Fibroblast of pulmonary artery (primary cell): ENCODE measurements at regions not wholly inside any gene's neighbourhood (a gene's known extent, or its start where the extent isn't known, plus 50 kb on each side); places are given as distances from the start of the nearest gene placed in this dataset.

Experiments used
- DNase-seq: peaks from one replicate; pipeline ENCODE4 v3.0.0-alpha.2; 2010; ENCODE audit warnings: low read depth
- H3K4me3 ChIP-seq: replicated peaks from 2 replicates; pipeline ENCODE4 v1.5.1; 2011; ENCODE audit warnings: low read depth, mild to moderate bottlenecking, control low read depth, low read length, moderate library complexity
- TF ChIP-seq, protein P1 (sequence below): IDR thresholded peaks from 2 replicates; pipeline ENCODE4 v1.5.1; 2011; ENCODE audit warnings: mild to moderate bottlenecking, control low read depth, low read length, inconsistent platforms; ENCODE audit errors: missing control alignments

DNA sequence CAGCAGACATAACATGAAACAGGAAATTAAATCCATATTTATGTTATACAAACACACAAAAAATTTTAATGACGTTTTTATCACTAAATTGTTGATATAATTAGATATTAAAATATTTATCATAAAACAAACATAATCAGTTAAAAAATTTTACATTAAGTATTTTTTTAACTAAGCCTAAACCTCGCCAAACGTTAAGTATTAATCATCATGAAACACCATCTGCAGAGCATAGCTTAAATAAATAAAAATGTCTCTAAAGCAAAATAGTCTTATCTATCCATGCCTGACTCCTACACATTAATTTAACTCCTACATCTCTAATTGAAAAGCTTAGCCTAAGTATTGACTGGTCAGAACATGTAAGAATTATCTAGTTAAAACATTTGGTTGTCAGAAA is 271.6 kb upstream of the RND3 start:
- TF ChIP-seq, protein P1, sequence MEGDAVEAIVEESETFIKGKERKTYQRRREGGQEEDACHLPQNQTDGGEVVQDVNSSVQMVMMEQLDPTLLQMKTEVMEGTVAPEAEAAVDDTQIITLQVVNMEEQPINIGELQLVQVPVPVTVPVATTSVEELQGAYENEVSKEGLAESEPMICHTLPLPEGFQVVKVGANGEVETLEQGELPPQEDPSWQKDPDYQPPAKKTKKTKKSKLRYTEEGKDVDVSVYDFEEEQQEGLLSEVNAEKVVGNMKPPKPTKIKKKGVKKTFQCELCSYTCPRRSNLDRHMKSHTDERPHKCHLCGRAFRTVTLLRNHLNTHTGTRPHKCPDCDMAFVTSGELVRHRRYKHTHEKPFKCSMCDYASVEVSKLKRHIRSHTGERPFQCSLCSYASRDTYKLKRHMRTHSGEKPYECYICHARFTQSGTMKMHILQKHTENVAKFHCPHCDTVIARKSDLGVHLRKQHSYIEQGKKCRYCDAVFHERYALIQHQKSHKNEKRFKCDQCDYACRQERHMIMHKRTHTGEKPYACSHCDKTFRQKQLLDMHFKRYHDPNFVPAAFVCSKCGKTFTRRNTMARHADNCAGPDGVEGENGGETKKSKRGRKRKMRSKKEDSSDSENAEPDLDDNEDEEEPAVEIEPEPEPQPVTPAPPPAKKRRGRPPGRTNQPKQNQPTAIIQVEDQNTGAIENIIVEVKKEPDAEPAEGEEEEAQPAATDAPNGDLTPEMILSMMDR = no peak
- DNase-seq = no peak
- no peak overlapping the region for H3K4me3 ChIP-seq

DNA sequence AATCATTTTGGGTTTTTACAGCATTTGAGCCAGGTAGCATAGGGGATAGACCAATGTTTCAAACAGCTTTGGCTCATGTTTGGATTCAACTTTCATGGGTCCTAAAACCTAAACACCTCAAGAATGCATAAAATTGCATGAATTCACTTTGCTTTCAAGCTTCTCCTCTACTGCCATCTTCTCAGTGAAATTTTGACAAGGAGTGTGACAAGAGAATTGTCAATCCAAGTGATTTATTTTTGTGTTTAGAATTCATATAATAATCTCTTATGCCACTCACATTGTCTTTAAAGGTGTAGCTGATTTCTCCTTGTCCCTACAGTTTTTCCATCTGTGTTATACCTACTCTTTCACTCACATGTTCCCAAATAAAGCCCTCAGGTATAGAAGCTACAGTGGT is 264.8 kb upstream of the RND3 start:
- TF ChIP-seq, protein P1 = no peak
- no peak overlapping the region for H3K4me3 ChIP-seq
- no peak for DNase-seq

DNA sequence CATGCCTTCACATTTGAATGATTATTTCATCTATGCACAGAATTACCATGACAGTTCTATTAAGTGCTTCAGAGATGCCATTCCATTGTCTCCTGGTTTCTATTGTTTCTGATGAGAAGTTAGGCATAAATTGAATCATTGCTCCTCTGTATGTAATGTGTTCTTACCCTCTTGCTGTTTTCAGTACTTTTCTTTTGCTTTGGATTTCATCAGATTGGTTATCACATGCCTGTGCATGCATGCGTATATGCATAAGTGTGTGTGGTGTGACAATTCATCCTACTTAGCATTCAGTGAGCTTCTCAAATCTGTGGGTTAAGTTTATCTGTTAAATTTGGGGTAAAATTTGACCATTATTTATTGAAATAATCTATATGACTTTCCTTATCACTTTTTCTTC is 263.3 kb upstream of the RND3 start:
- H3K4me3 ChIP-seq = no peak overlapping the region
- no peak for DNase-seq
- TF ChIP-seq, protein P1 = no peak

DNA sequence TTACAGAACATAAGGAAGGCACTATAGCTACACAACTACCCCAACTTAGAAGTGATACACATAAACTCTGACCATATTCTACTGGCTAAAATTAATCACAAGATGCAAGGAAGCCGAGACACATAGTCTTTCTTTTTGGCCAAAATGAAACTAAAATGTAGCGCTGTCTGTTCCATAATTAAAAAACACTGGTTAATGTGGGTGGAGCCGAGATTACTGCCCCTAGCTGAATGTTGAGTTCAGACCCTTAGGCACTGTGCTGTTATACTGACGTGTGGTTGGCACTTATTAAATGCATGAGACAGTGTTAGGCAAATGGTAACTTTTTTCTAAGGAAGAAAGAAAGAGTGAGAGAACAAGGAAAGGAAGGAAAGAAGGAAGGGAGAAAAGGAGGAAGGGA is 254.6 kb upstream of the RND3 start:
- H3K4me3 ChIP-seq = no peak overlapping the region
- no peak for DNase-seq
- TF ChIP-seq, protein P1 = no peak

DNA sequence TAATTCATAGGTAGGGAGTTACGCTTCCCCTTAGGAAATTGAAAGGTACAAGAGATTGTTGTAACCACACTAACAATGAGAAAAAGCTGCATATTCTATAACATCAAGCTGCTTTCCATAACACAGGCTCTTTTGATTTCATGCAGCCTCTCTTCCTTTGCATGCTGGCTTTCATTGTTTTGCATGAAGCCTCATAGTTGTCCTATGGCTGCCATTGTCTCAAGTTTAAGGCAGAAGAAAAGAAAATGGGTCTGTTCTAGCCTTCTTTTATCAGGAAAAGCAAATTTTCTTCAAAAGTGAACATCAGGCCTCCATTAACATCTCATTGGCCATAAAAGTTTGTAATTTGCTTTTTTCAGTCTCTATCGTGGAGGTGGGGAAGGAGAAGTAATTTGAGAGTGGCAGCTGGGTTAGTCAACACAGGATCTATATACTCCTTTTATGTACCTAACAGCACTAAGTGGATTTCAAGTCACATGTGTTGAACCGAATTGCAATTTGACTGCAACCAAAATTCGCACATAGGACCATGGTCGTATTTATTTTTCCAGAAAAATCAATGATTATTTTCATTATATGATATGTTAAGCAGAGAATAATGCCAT is 248.5 kb upstream of the RND3 start:
- no peak overlapping the region for H3K4me3 ChIP-seq
- DNase-seq = no peak
- TF ChIP-seq, protein P1 = no peak

DNA sequence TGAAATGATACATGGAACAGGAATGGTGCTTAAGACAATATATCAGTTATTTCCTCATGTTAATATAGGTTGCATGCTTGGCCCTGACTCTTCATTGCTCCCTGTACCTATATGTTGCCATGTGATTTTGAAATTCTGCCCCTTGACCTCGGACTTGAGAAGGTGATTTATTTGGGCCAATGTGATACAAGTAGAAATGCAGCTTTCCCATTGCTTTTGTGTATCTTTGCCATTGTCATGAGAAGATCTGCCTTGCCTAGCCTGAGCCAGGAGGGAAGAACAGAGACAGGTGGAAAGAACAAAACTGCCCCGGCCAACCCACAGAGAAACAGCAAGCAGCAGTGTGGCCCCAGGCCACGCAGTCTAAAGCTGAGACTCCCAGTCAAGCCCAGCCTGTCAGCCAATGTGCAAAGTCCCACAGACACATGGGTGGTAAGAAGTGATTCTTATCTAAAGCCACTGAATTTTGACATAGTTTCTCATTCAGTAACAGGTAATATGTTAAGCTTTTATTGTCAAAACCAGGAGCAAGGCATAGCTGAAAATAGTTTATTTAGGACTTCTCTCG is 245.7 kb upstream of the RND3 start:
- H3K4me3 ChIP-seq = no peak overlapping the region
- TF ChIP-seq, protein P1 = no peak
- no peak for DNase-seq

DNA sequence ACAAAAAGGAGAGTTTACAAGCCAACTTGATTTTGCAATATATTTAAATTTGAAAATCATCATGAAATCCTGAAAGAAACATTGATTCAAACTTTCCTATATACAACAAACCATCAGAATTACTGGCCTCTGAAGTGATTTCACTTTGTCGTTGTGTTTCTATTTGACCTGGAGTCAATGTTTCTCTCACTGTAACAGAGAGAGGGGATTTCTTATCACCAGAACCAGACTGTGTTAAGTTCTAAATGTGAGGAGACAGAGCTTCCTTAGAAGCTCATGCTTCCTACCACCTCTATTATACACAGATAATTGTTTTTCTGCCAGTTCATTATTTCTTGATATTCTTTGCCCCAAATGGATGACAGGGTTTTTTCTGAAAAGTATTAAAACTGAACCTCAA is 245.0 kb upstream of the RND3 start:
- TF ChIP-seq, protein P1 = no peak
- DNase-seq = no peak
- no peak overlapping the region for H3K4me3 ChIP-seq
